Prostate gland (tissue), 2 donors: ENCODE measurements at regions not wholly inside any gene's neighbourhood (a gene's known extent, or its start where the extent isn't known, plus 50 kb on each side); places are given as distances from the start of the nearest gene placed in this dataset.

ENCODE experiments used
- CTCF ChIP-seq, 4 experiments: fragments of 200-600 bp in 2 of 4; fragments of 450-650 bp in 2 of 4; sonication (generic) in 2 of 4; IDR thresholded peaks; 1 replicate in 3 of 4; 2 replicates in 1 of 4; pipeline ENCODE4 v1.5.1; 2016 to 2019; ENCODE audit warnings: antibody characterized with exemption in 4 of 4, mild to moderate bottlenecking in 2 of 4, moderate library complexity in 2 of 4
- POLR2A ChIP-seq: fragments of 450-650 bp; IDR thresholded peaks from one replicate; pipeline ENCODE4 v1.6.1; 2016; ENCODE audit warnings: antibody characterized with exemption, mild to moderate bottlenecking
- POLR2AphosphoS5 ChIP-seq: sonication (generic); formaldehyde crosslinking; IDR thresholded peaks from one replicate; pipeline ENCODE4 v1.6.1; 2017; ENCODE audit warnings: antibody characterized with exemption

DNA sequence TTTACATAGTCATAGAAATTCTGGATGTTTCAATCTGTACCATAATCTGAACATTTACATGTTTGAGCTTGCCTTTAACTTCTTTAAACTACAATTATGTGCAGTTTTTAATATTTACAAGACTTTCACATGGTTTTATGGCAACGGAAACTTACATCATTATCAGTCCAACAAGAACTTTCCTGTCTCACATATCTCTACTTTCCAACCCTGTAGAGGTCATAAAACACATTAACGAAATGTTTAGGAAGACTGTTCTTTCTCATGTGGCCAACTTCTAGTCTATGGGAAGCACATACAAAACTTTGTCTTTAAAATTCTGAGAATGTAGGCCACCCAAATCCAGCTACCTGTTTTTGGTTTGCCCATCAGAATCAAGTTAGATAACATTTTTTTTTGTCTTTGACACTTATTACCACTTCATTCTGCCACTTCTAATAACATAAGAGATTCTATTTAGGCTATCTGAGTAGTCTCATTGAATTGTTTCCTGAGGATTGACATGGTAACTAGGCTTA lies 693.2 kb downstream of the KCNJ3 start:
- no peak for TF ChIP-seq POLR2AphosphoS5
- TF ChIP-seq CTCF (IDR thresholded peaks at IDR 0.05) = no peak
- TF ChIP-seq POLR2A = no peak
